ENCODE measurements at regions not wholly inside any gene's neighbourhood (a gene's known extent, or its start where the extent isn't known, plus 50 kb on each side); places are given as distances from the start of the nearest gene placed in this dataset.

DNA sequence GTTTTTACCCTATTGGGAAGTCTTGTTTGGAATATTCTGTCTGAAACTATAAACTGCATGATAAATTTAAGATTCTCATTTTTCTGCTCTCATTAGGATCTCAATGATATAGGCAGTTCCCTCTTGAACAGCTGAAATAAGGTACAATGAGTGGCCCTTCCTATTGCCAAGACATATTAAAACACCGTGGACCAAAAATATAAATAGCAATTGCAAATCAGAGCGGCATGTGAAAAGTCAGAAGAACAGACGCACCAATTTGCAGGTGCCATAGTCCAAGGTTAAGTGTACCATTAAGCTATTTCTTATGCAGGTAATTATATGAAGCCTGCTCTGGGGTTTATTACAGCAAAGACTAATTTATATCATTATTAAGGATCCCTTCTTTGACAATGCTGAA is 920.8 kb upstream of the CELF2 start:
- no peak for DNase-seq

DNA sequence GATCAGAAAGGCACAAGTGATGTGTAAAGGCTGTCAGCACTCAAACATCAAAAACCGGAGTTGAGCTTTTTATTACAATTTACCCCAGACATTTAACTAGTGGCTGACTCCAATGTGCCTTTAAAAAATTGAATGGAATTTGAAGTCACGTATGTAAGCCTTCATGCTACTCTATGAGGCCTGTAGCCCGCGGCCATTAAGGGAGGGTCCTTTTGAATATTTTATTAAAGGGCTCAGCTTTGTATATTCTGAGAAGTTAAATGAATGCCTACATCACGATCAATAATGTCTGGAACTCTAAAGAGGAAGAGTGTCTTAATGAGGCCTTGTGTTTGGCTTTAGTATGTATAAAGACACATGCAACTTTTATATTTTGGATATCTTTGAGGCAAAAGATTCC is 916.6 kb upstream of the CELF2 start:
- Histone ChIP-seq H3K9ac (ENCODE audit: low read length) (no peak overlapping the region), H3K4me1 (ENCODE audit: low read length) (no peaks in the 10 kb centered on the region; the same call in none of the 2 replicates), H3K36me3 (ENCODE audit: insufficient read depth, low read length) (peaks cover 16% of the 10 kb centered on the region; the same call in 1 of the 2 replicates), H3K4me2 (ENCODE audit: low read depth, low read length, poor library complexity, severe bottlenecking) (no peak overlapping the region), H3K27me3 (ENCODE audit: low read length) (no peaks in the 10 kb centered on the region), H3K4me3 (ENCODE audit: low read length) (no peak overlapping the region), H3K9me3 (ENCODE audit: low read length) (peaks cover 8% of the 10 kb centered on the region), H2AFZ (ENCODE audit: low read length) (no peak overlapping the region), H3K79me2 (ENCODE audit: low read length) (no peaks in the 10 kb centered on the region; the same call in 1 of the 2 replicates), H3K9me2 (replicated peaks; ENCODE audit: insufficient read depth, low read length) (no peaks in the 10 kb centered on the region), H4K20me1 (ENCODE audit: insufficient read depth, low read depth, low read length) (no peaks in the 10 kb centered on the region), H3K27ac (ENCODE audit: low read length) (no peak overlapping the region)
- DNase-seq, result no peak

More for the DNA sequence above, 920.8 kb upstream of the CELF2 start:
- Histone ChIP-seq H3K27ac (ENCODE audit: low read length) (no peak overlapping the region), H2AFZ (ENCODE audit: low read length) (no peak overlapping the region), H3K36me3 (ENCODE audit: insufficient read depth, low read length) (peaks cover 16% of the 10 kb centered on the region; the same call in 1 of the 2 replicates), H3K79me2 (ENCODE audit: low read length) (no peaks in the 10 kb centered on the region; the same call in 1 of the 2 replicates), H3K9me2 (replicated peaks; ENCODE audit: insufficient read depth, low read length) (no peaks in the 10 kb centered on the region), H3K4me2 (ENCODE audit: low read depth, low read length, poor library complexity, severe bottlenecking) (no peak overlapping the region), H3K27me3 (ENCODE audit: low read length) (no peaks in the 10 kb centered on the region), H3K4me3 (ENCODE audit: low read length) (no peak overlapping the region), H3K9ac (ENCODE audit: low read length) (no peak overlapping the region), H3K9me3 (ENCODE audit: low read length) (peaks cover 8% of the 10 kb centered on the region), H3K4me1 (ENCODE audit: low read length) (no peaks in the 10 kb centered on the region; the same call in none of the 2 replicates), H4K20me1 (ENCODE audit: insufficient read depth, low read depth, low read length) (no peaks in the 10 kb centered on the region)

DNA sequence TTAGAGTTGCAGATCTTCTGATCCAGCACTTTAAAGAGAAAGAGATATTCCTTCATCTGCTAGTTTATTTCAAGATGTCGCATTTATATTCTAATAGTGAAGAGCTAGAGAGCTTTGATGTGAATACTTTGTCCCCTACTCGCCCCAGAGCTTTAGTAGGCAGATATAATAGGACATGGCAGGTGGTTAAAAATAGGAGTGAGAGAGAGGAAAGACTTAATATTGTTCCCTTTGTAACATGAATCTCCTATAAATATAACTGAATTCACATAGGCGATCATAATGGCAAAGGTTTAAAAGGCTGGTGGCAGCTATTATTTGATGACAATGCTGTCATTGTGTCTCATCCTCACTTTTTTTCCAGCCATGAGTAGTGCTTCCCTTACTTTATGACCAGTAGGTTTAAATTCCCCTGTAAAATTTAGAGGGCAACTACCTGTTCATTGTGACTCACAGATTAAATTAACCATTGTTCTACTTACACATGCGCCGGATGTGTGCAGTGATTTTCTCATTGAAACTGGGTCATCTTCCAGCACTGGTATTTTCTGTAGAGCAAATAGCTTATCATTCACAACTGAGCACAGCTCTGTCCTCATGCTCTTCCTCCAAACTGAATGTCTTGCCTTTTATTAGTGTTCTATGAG is 906.7 kb upstream of the CELF2 start:
- Histone ChIP-seq H3K9me3 (ENCODE audit: low read length) (peaks cover 8% of the 10 kb centered on the region; the same call in 1 of the 2 replicates), H3K9ac (ENCODE audit: low read length) (no peak overlapping the region), H3K4me3 (ENCODE audit: low read length) (no peak overlapping the region), H3K36me3 (ENCODE audit: insufficient read depth, low read length) (peaks cover 9% of the 10 kb centered on the region; the same call in 1 of the 2 replicates), H3K4me1 (ENCODE audit: low read length) (no peaks in the 10 kb centered on the region), H3K27me3 (ENCODE audit: low read length) (no peaks in the 10 kb centered on the region), H3K4me2 (ENCODE audit: low read depth, low read length, poor library complexity, severe bottlenecking) (no peak overlapping the region), H2AFZ (ENCODE audit: low read length) (no peak overlapping the region), H3K79me2 (ENCODE audit: low read length) (no peaks in the 10 kb centered on the region), H3K27ac (ENCODE audit: low read length) (no peak overlapping the region), H3K9me2 (replicated peaks; ENCODE audit: insufficient read depth, low read length) (no peaks in the 10 kb centered on the region), H4K20me1 (ENCODE audit: insufficient read depth, low read depth, low read length) (no peaks in the 10 kb centered on the region)
- no peak for DNase-seq

DNA sequence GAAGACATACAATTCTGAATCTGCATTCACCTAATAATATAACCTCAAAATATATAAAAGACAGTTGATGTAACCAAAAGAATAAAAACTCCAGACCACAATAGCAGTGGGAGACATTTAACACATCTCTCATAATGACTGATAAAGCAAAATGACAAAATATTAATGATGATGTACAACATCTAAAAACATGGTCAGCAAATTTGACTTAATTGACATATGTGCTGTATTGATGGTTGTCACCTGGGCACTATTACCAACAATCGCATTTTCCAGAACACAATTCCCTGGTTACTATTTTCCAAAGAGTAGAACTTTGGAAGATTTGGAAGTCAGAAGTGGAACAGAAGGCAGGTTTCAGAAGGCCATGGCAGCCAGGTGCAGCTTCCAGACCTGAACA is 899.5 kb upstream of the CELF2 start:
- Histone ChIP-seq H4K20me1 (ENCODE audit: insufficient read depth, low read depth, low read length) (no peaks in the 10 kb centered on the region), H3K9ac (ENCODE audit: low read length) (no peak overlapping the region), H2AFZ (ENCODE audit: low read length) (no peak overlapping the region), H3K9me3 (ENCODE audit: low read length) (peaks cover 8% of the 10 kb centered on the region), H3K27ac (ENCODE audit: low read length) (no peak overlapping the region), H3K79me2 (ENCODE audit: low read length) (no peaks in the 10 kb centered on the region), H3K4me3 (ENCODE audit: low read length) (no peak overlapping the region), H3K4me1 (ENCODE audit: low read length) (no peaks in the 10 kb centered on the region), H3K27me3 (ENCODE audit: low read length) (no peaks in the 10 kb centered on the region), H3K9me2 (replicated peaks; ENCODE audit: insufficient read depth, low read length) (no peaks in the 10 kb centered on the region), H3K36me3 (ENCODE audit: insufficient read depth, low read length) (peaks cover 15% of the 10 kb centered on the region; the same call in 1 of the 2 replicates), H3K4me2 (ENCODE audit: low read depth, low read length, poor library complexity, severe bottlenecking) (no peak overlapping the region)
- no peak for DNase-seq

DNA sequence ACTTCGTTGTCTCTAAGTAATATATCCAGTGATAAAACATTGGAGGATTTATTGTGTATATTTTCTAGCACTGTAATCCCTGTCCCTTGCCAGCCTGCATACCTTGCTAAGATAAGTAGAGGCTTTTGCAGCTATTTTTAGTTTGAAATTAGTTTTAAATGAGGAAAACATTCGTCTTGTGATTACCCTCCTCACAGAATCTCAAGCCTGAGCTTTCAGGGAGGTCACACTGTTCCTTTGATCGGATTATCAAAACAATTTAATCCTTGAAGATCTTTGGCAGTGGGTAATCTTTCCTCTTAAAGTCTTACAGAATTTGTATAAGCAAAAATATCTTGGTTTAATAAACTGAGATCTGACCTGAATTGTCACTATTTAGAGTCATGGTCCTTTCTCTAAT is 897.0 kb upstream of the CELF2 start:
- Histone ChIP-seq H3K4me2 (ENCODE audit: low read depth, low read length, poor library complexity, severe bottlenecking) (no peak overlapping the region), H3K36me3 (ENCODE audit: insufficient read depth, low read length) (peaks cover 6% of the 10 kb centered on the region; the same call in 1 of the 2 replicates), H4K20me1 (ENCODE audit: insufficient read depth, low read depth, low read length) (no peaks in the 10 kb centered on the region), H3K4me1 (ENCODE audit: low read length) (no peaks in the 10 kb centered on the region), H3K79me2 (ENCODE audit: low read length) (no peaks in the 10 kb centered on the region), H3K9me2 (replicated peaks; ENCODE audit: insufficient read depth, low read length) (no peaks in the 10 kb centered on the region), H3K9me3 (ENCODE audit: low read length) (peaks cover 3% of the 10 kb centered on the region; the same call in 1 of the 2 replicates), H3K4me3 (ENCODE audit: low read length) (no peak overlapping the region), H3K27me3 (ENCODE audit: low read length) (no peaks in the 10 kb centered on the region), H3K9ac (ENCODE audit: low read length) (no peak overlapping the region), H3K27ac (ENCODE audit: low read length) (no peak overlapping the region), H2AFZ (ENCODE audit: low read length) (no peak overlapping the region)
- no peak for DNase-seq

DNA sequence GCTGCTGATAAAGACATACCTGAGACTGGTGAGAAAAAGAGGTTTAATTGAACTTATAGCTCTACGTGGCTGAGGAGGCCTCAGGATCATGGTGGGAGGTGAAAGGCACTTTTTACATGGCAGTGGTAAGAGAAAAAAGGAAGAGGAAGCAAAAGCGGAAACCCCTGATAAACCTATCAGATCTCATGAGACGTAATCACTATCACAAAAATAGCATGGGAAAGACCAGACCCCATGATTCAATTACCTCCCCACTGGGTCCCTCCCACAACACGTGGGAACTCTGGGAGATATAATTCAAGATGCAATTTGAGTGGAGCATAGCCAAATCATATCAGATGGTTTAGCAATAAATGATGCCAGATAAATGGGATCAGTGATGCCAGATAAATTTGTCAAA is 892.0 kb upstream of the CELF2 start:
- Histone ChIP-seq H3K9me3 (ENCODE audit: low read length) (no peaks in the 10 kb centered on the region), H3K27me3 (ENCODE audit: low read length) (no peaks in the 10 kb centered on the region), H4K20me1 (ENCODE audit: insufficient read depth, low read depth, low read length) (no peaks in the 10 kb centered on the region)

DNA sequence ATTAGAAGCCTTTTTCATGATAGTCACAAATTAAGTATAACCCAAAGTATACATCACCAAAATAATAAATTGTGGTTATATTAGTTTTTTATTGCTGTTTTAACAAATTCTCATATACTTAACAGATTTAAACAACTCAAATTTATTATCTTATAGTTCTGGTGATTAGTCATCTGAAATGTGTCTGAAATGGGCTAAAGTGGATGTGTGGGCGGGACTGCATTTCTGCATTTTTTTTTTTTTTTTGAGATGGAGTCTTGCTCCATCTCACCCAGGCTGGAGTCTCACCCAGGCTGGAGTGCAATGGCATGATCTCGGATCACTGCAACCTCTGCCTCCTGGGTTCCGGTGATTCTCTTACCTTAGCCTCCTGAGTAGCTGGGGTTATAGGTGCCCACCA is 891.5 kb upstream of the CELF2 start:
- H4K20me1 ChIP-seq (ENCODE audit: insufficient read depth, low read depth, low read length), result no peaks in the 10 kb centered on the region
- H3K79me2 ChIP-seq (ENCODE audit: low read length), result no peaks in the 10 kb centered on the region
- H3K9me2 ChIP-seq (replicated peaks; ENCODE audit: insufficient read depth, low read length), result no peaks in the 10 kb centered on the region
- H3K4me3 ChIP-seq (ENCODE audit: low read length), result no peak overlapping the region
- H3K27ac ChIP-seq (ENCODE audit: low read length), result no peak overlapping the region
- no peaks in the 10 kb centered on the region for H3K36me3 ChIP-seq (ENCODE audit: insufficient read depth, low read length)
- H3K9ac ChIP-seq (ENCODE audit: low read length), result no peak overlapping the region
- no peak overlapping the region for H2AFZ ChIP-seq (ENCODE audit: low read length)
- no peaks in the 10 kb centered on the region for H3K27me3 ChIP-seq (ENCODE audit: low read length)
- H3K9me3 ChIP-seq (ENCODE audit: low read length), result no peaks in the 10 kb centered on the region
- no peak for DNase-seq
- peaks cover 7% of the 10 kb centered on the region; the same call in 1 of the 2 replicates for H3K4me1 ChIP-seq (ENCODE audit: low read length)
- H3K4me2 ChIP-seq (ENCODE audit: low read depth, low read length, poor library complexity, severe bottlenecking), result no peak overlapping the region

More for the DNA sequence above, 892.0 kb upstream of the CELF2 start:
- no peaks in the 10 kb centered on the region for H3K79me2 ChIP-seq (ENCODE audit: low read length)
- H3K9ac ChIP-seq (ENCODE audit: low read length), result no peak overlapping the region
- H2AFZ ChIP-seq (ENCODE audit: low read length), result no peak overlapping the region
- H3K4me2 ChIP-seq (ENCODE audit: low read depth, low read length, poor library complexity, severe bottlenecking), result no peak overlapping the region
- H3K9me2 ChIP-seq (replicated peaks; ENCODE audit: insufficient read depth, low read length), result no peaks in the 10 kb centered on the region
- H3K4me3 ChIP-seq (ENCODE audit: low read length), result no peak overlapping the region
- H3K4me1 ChIP-seq (ENCODE audit: low read length), result peaks cover 7% of the 10 kb centered on the region; the same call in 1 of the 2 replicates
- DNase-seq, result no peak
- H3K36me3 ChIP-seq (ENCODE audit: insufficient read depth, low read length), result no peaks in the 10 kb centered on the region
- no peak overlapping the region for H3K27ac ChIP-seq (ENCODE audit: low read length)

DNA sequence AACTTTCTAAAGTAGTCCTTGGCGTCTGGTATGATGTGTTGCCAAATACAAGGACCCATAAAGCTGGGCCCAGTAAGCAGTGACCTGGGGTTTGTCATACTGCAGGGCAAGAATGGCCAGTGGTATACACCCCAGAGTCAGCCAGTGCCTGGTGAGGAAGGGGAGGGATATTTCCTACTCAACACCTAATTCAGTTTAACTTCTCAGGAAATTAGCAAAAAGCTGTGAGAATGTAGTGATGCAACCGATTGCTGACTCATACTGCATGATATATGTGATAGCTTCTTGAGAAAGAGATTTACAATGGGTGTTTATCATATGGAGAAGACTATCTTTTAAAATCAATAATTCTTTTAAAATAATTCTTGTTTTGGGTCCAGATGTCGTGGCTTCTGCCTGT is 889.3 kb upstream of the CELF2 start:
- no peaks in the 10 kb centered on the region for H3K79me2 ChIP-seq (ENCODE audit: low read length)
- DNase-seq, result no peak
- H3K9me3 ChIP-seq (ENCODE audit: low read length), result no peaks in the 10 kb centered on the region
- no peaks in the 10 kb centered on the region for H4K20me1 ChIP-seq (ENCODE audit: insufficient read depth, low read depth, low read length)
- no peak overlapping the region for H3K9ac ChIP-seq (ENCODE audit: low read length)
- H3K36me3 ChIP-seq (ENCODE audit: insufficient read depth, low read length), result no peaks in the 10 kb centered on the region
- no peaks in the 10 kb centered on the region for H3K9me2 ChIP-seq (replicated peaks; ENCODE audit: insufficient read depth, low read length)
- H3K4me1 ChIP-seq (ENCODE audit: low read length), result peaks cover 10% of the 10 kb centered on the region; the same call in 1 of the 2 replicates
- no peak overlapping the region for H3K27ac ChIP-seq (ENCODE audit: low read length)
- H2AFZ ChIP-seq (ENCODE audit: low read length), result no peak overlapping the region
- H3K4me3 ChIP-seq (ENCODE audit: low read length), result no peak overlapping the region
- H3K4me2 ChIP-seq (ENCODE audit: low read depth, low read length, poor library complexity, severe bottlenecking), result no peak overlapping the region
- no peaks in the 10 kb centered on the region for H3K27me3 ChIP-seq (ENCODE audit: low read length)

Data from Karpas-422 (cell line).